Neutrophil (primary cell): ENCODE measurements at regions not wholly inside any gene's neighbourhood (a gene's known extent, or its start where the extent isn't known, plus 50 kb on each side); places are given as distances from the start of the nearest gene placed in this dataset.

Experiments
- H3K27ac ChIP-seq: fragments of 200-600 bp; sonication (generic); 2 replicates; pipeline ENCODE4 v1.5.1; 2016; ENCODE audit warnings: mild to moderate bottlenecking, moderate library complexity
- H3K27me3 ChIP-seq: fragments of 200-600 bp; sonication (generic); 2 replicates; pipeline ENCODE4 v1.6.0; 2016; ENCODE audit warnings: mild to moderate bottlenecking
- H3K36me3 ChIP-seq: fragments of 200-600 bp; sonication (generic); 2 replicates; pipeline ENCODE4 v1.5.1; 2017
- H3K4me1 ChIP-seq, 2 experiments: fragments of 200-600 bp in 1 of 2; sonication (generic) in 1 of 2; 1 replicate in 1 of 2; 2 replicates in 1 of 2; pipeline versions ENCODE4 v1.5.1 to v1.6.1; 2013 to 2016; ENCODE audit warnings: low read depth in 1 of 2, low read length in 1 of 2, mild to moderate bottlenecking in 1 of 2, moderate library complexity in 1 of 2; ENCODE audit not compliant: control insufficient read depth in 1 of 2, insufficient read depth in 1 of 2
- H3K4me3 ChIP-seq, 2 experiments: fragments of 200-600 bp in 1 of 2; sonication (generic) in 1 of 2; 1 replicate in 1 of 2; 2 replicates in 1 of 2; pipeline ENCODE4 v1.5.1; 2013 to 2016; ENCODE audit warnings: low read depth in 1 of 2, low read length in 1 of 2, mild to moderate bottlenecking in 1 of 2, moderate library complexity in 1 of 2
- H3K9me3 ChIP-seq: fragments of 200-600 bp; sonication (generic); 2 replicates; pipeline ENCODE4 v1.5.1; 2016
- CTCF ChIP-seq: fragments of 200-600 bp; sonication (generic); IDR thresholded peaks from 2 replicates; pipeline ENCODE4 v1.5.1; 2016; ENCODE audit warnings: antibody characterized with exemption

GRCh38 chr15:57821826-57822225 lies 115.3 kb downstream of the POLR2M start:
- Histone ChIP-seq H3K36me3 (no peaks in the 10 kb centered on the region), H3K4me1 (no peaks in the 10 kb centered on the region), H3K27ac (no peak overlapping the region), H3K27me3 (peaks cover 12% of the 10 kb centered on the region), H3K4me3 (no peak overlapping the region), H3K9me3 (no peaks in the 10 kb centered on the region)
- no peak for TF ChIP-seq CTCF

GRCh38 chr15:57823325-57823882 lies 116.9 kb downstream of the POLR2M start:
- no peak for TF ChIP-seq CTCF
- Histone ChIP-seq H3K36me3 (no peaks in the 10 kb centered on the region), H3K4me3 (no peak overlapping the region), H3K27me3 (peaks cover 12% of the 10 kb centered on the region), H3K9me3 (no peaks in the 10 kb centered on the region), H3K27ac (no peak overlapping the region), H3K4me1 (no peaks in the 10 kb centered on the region)

GRCh38 chr15:57824186-57824585 lies 117.7 kb downstream of the POLR2M start:
- TF ChIP-seq CTCF = no peak
- Histone ChIP-seq H3K36me3 (no peaks in the 10 kb centered on the region), H3K9me3 (no peaks in the 10 kb centered on the region), H3K4me1 (no peaks in the 10 kb centered on the region), H3K27me3 (peaks cover 12% of the 10 kb centered on the region), H3K27ac (no peak overlapping the region), H3K4me3 (no peak overlapping the region)

GRCh38 chr15:57827021-57827420 lies 120.5 kb downstream of the POLR2M start:
- Histone ChIP-seq H3K27me3 (peaks cover 14% of the 10 kb centered on the region), H3K9me3 (no peaks in the 10 kb centered on the region), H3K36me3 (no peaks in the 10 kb centered on the region), H3K27ac (no peak overlapping the region), H3K4me3 (no peak overlapping the region), H3K4me1 (no peaks in the 10 kb centered on the region)
- TF ChIP-seq CTCF = no peak

- no peaks in the 10 kb centered on the region for H3K4me1 ChIP-seq
- no peak for TF ChIP-seq CTCF
- no peaks in the 10 kb centered on the region for H3K9me3 ChIP-seq
- H3K4me3 ChIP-seq = no peak overlapping the region
- no peaks in the 10 kb centered on the region for H3K36me3 ChIP-seq
- peaks cover 7% of the 10 kb centered on the region for H3K27me3 ChIP-seq
- no peak overlapping the region for H3K27ac ChIP-seq
Measured at GRCh38 chr15:57827971-57828370, 121.5 kb downstream of the POLR2M start.

GRCh38 chr15:57832183-57832582 lies 125.7 kb downstream of the POLR2M start:
- no peak for TF ChIP-seq CTCF
- Histone ChIP-seq H3K4me1 (no peaks in the 10 kb centered on the region), H3K27ac (no peak overlapping the region), H3K9me3 (no peaks in the 10 kb centered on the region), H3K27me3 (peaks cover 7% of the 10 kb centered on the region), H3K36me3 (no peaks in the 10 kb centered on the region), H3K4me3 (no peak overlapping the region)
